Colonic mucosa (tissue), 4 donors: ENCODE measurements at regions not wholly inside any gene's neighbourhood (a gene's known extent, or its start where the extent isn't known, plus 50 kb on each side); places are given as distances from the start of the nearest gene placed in this dataset.
A peak's percentile ranks its signal among the peaks of the same experiment; 100 is the strongest.

ENCODE experiments used
- DNase-seq: peaks from one replicate; pipeline ENCODE4 v3.0.0-alpha.2; 2020
- H3K27ac ChIP-seq: fragments of 200-600 bp; one replicate; pipeline ENCODE4 v1.8.0; 2021
- H3K27me3 ChIP-seq: fragments of 200-600 bp; one replicate; pipeline ENCODE4 v1.8.0; 2021
- H3K36me3 ChIP-seq: fragments of 200-600 bp; one replicate; pipeline ENCODE4 v1.8.0; 2021
- H3K4me1 ChIP-seq: fragments of 200-600 bp; one replicate; pipeline ENCODE4 v1.8.0; 2021; ENCODE audit warnings: mild to moderate bottlenecking
- H3K4me3 ChIP-seq: fragments of 200-600 bp; one replicate; pipeline ENCODE4 v1.8.0; 2021
- H3K9ac ChIP-seq, 2 donors: one replicate each; pipeline ENCODE4 v1.7.0; 2013; ENCODE audit warnings: control low read depth in 2 of 2, low read depth in 2 of 2, low read length in 2 of 2
- H3K9me3 ChIP-seq: fragments of 200-600 bp; one replicate; pipeline ENCODE4 v1.8.0; 2021
- intact Hi-C: fragments of 100-400 bp; cut with DNase I; formaldehyde crosslinking; loops from one replicate; pipeline ENCODE4 v1.14.1; 2022
- TF ChIP-seq, protein P1 (sequence below): fragments of 200-600 bp; IDR thresholded peaks from one replicate; pipeline ENCODE4 v1.8.0; 2022; ENCODE audit warnings: antibody characterized with exemption, mild to moderate bottlenecking
- donor health status: healthy.
- donor health status: DM: no; HTN: no; CAD: no.
- donor health status: DM: no; HTN: no; CAD: no.

- Histone ChIP-seq H3K4me3 (no peak overlapping the region), H3K9me3 (no peaks in the 10 kb centered on the region), H3K9ac (no peak overlapping the region), H3K27me3 (peaks cover 4% of the 10 kb centered on the region), H3K36me3 (no peaks in the 10 kb centered on the region), H3K4me1 (no peaks in the 10 kb centered on the region), H3K27ac (no peak overlapping the region)
- TF ChIP-seq, protein P1, sequence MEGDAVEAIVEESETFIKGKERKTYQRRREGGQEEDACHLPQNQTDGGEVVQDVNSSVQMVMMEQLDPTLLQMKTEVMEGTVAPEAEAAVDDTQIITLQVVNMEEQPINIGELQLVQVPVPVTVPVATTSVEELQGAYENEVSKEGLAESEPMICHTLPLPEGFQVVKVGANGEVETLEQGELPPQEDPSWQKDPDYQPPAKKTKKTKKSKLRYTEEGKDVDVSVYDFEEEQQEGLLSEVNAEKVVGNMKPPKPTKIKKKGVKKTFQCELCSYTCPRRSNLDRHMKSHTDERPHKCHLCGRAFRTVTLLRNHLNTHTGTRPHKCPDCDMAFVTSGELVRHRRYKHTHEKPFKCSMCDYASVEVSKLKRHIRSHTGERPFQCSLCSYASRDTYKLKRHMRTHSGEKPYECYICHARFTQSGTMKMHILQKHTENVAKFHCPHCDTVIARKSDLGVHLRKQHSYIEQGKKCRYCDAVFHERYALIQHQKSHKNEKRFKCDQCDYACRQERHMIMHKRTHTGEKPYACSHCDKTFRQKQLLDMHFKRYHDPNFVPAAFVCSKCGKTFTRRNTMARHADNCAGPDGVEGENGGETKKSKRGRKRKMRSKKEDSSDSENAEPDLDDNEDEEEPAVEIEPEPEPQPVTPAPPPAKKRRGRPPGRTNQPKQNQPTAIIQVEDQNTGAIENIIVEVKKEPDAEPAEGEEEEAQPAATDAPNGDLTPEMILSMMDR = no peak
- intact Hi-C loops = no loop called here
- DNase-seq = peak; percentile 30
These were observed 229.7 kb upstream of the RPL38 start for GRCh38 chr17:73973586-73974409.

- TF ChIP-seq, protein P1 = no peak
- H3K4me1 ChIP-seq = no peaks in the 10 kb centered on the region
- DNase-seq = no peak
- intact Hi-C loops = no loop called here
- no peaks in the 10 kb centered on the region for H3K9me3 ChIP-seq
- H3K9ac ChIP-seq = no peak overlapping the region
- no peaks in the 10 kb centered on the region for H3K36me3 ChIP-seq
- H3K27me3 ChIP-seq = peaks cover 4% of the 10 kb centered on the region
- no peak overlapping the region for H3K4me3 ChIP-seq
- H3K27ac ChIP-seq = no peak overlapping the region
These were observed 228.9 kb upstream of the RPL38 start for GRCh38 chr17:73974536-73974935.

DNA sequence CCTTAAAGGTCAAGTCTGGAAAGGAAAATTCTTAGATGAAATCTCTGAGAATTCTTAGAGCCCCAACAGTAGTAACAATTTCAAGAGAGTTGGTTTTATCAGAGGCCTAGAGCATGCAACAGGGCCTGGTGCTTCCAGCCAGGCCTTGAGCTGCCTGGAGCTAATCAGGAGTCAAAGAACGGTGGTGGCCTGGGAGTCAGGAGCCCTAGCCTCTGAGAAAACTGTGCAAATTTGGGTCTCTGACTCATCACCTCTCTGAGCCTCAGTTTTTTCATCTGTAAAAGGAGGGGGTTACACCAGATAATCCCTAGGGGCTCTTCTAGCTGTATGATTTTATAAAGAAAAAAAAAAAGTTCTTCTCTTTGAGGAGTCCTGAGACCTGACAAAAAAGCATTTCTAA lies 227.3 kb upstream of the RPL38 start:
- no peaks in the 10 kb centered on the region for H3K9me3 ChIP-seq
- no peaks in the 10 kb centered on the region for H3K27me3 ChIP-seq
- H3K9ac ChIP-seq = no peak overlapping the region
- H3K36me3 ChIP-seq = no peaks in the 10 kb centered on the region
- DNase-seq = no peak
- H3K4me3 ChIP-seq = no peak overlapping the region
- TF ChIP-seq, protein P1 = no peak
- H3K4me1 ChIP-seq = no peaks in the 10 kb centered on the region
- intact Hi-C loops = no loop called here
- H3K27ac ChIP-seq = no peak overlapping the region

DNA sequence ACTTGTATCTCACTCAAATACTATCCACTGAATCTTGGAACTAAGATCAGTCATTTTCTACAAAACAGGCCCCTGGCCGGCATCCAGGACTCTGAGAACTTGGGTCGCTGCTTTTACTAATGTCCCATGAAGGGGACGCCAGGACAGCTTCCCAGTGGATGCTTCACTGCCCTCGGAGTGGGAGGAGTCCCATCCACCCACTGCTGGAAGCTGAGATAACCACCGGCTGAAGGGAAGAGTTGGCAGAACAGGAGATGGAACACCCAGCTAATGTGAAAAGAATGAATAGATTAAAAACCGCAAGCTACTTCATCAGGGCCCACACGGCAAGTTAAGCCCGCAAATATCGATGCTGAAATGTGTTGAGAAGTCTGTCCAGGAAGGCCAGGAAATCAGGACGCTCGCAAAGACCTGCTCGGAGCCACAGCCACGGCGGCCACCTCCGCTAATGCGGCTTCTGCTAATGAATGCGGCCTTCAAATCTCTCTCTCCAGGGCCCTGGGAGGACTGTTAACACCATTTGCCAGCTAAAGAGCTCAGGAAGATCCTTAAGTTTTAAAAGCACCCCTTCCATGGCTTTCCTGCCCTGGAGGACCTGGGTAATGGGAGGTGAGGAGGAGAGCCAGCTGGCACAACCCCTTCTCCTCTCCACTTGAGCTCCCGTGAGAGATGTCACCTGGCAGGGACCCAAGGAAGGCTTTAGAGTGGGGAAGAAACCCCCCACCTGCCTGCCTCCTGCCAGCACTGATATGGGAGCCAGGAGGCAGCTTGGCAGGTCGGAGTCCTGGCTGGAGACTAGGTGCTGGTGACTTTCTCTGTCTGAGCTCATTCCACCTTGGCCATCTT lies 226.6 kb upstream of the RPL38 start:
- H3K9ac ChIP-seq = no peak overlapping the region
- H3K9me3 ChIP-seq = no peaks in the 10 kb centered on the region
- no peak for DNase-seq
- no peaks in the 10 kb centered on the region for H3K27me3 ChIP-seq
- no peaks in the 10 kb centered on the region for H3K36me3 ChIP-seq
- H3K4me1 ChIP-seq = no peaks in the 10 kb centered on the region
- TF ChIP-seq, protein P1 = no peak
- H3K4me3 ChIP-seq = no peak overlapping the region
- no peak overlapping the region for H3K27ac ChIP-seq
- intact Hi-C loops = no loop called here

DNA sequence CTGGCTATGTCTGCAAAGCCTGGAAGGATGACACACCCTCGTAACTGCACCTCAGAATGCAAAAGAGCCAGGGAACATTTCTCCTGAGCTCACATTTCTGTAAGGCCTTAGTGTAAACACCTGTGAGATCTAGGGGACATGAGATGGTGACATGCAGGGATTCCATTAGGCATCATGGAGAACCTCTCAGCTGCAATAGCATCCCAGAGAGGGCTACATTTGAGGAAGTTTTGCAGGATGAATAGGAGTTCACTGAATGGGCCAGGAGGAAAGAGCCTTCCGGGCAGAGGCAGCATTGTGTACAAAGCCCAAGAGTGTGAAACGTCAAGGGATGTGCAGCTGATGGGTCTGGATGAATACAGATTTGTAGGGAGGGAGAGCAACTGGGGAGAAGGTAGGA lies 223.0 kb upstream of the RPL38 start:
- Histone ChIP-seq H3K4me3 (no peak overlapping the region), H3K9me3 (no peaks in the 10 kb centered on the region), H3K27ac (no peak overlapping the region), H3K9ac (no peak overlapping the region), H3K27me3 (no peaks in the 10 kb centered on the region), H3K36me3 (no peaks in the 10 kb centered on the region), H3K4me1 (no peaks in the 10 kb centered on the region)
- intact Hi-C loops = no loop called here
- DNase-seq = no peak
- TF ChIP-seq, protein P1 = no peak
